ENCODE measurements at regions not wholly inside any gene's neighbourhood (a gene's known extent, or its start where the extent isn't known, plus 50 kb on each side); places are given as distances from the start of the nearest gene placed in this dataset.

DNA sequence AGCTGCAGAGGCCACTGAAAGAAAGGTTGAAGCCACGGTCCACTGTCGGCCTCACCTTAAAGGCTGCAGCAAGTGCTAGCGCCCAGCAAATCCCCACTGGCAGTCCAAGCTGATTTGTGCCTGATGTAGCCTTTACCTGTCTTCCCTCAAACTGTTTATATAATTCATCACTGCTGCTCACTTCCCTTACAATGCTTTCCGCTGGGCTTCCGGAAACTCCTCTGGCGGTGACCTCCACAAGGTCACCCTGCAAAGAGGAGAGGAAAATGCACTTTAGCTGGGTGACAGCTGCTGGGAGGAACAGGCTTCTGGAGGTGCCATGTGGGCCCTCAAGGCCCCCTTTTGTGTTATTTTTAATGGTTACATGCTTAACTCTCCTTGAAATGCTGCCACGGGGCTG is 126.2 kb downstream of the CMPK2 start:
- TF ChIP-seq, protein P1, sequence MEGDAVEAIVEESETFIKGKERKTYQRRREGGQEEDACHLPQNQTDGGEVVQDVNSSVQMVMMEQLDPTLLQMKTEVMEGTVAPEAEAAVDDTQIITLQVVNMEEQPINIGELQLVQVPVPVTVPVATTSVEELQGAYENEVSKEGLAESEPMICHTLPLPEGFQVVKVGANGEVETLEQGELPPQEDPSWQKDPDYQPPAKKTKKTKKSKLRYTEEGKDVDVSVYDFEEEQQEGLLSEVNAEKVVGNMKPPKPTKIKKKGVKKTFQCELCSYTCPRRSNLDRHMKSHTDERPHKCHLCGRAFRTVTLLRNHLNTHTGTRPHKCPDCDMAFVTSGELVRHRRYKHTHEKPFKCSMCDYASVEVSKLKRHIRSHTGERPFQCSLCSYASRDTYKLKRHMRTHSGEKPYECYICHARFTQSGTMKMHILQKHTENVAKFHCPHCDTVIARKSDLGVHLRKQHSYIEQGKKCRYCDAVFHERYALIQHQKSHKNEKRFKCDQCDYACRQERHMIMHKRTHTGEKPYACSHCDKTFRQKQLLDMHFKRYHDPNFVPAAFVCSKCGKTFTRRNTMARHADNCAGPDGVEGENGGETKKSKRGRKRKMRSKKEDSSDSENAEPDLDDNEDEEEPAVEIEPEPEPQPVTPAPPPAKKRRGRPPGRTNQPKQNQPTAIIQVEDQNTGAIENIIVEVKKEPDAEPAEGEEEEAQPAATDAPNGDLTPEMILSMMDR (IDR thresholded peaks at IDR 0.05 in 4 of 5, conservative IDR thresholded peaks at IDR 0.05 in 1 of 5) = no peak
- no peak for TF ChIP-seq POLR2A (IDR thresholded peaks at IDR 0.05)

Measured in gastrocnemius medialis (tissue), 4 donors.